GM19023 (cell line): ENCODE measurements at regions not wholly inside any gene's neighbourhood (a gene's known extent, or its start where the extent isn't known, plus 50 kb on each side); places are given as distances from the start of the nearest gene placed in this dataset.

Source experiments
- ATAC-seq: cut with Tn5 transposase; IDR thresholded peaks from one replicate; pipeline ENCODE4 v1.9.1; 2021; ENCODE audit warnings: mild to moderate bottlenecking, moderate library complexity; ENCODE audit not compliant: unreplicated experiment

- no peak for ATAC-seq
Measured at GRCh38 chr6:167049275-167049674, 50.1 kb downstream of the CEP43 start.

GRCh38 chr6:167050903-167051302 lies 51.7 kb downstream of the CEP43 start:
- no peak for ATAC-seq

GRCh38 chr6:167053895-167054530 lies 54.8 kb downstream of the CEP43 start:
- no peak for ATAC-seq

- ATAC-seq: no peak
Measured at GRCh38 chr6:167054987-167055386, 55.8 kb downstream of the CEP43 start.

- peak; percentile 93 for ATAC-seq
Measured at GRCh38 chr6:167056370-167056769, 57.2 kb downstream of the CEP43 start.

- ATAC-seq: no peak
Measured at GRCh38 chr6:167058261-167058660, 59.1 kb downstream of the CEP43 start.
